ENCODE measurements at regions not wholly inside any gene's neighbourhood (a gene's known extent, or its start where the extent isn't known, plus 50 kb on each side); places are given as distances from the start of the nearest gene placed in this dataset.
A peak's percentile ranks its signal among the peaks of the same experiment; 100 is the strongest.

DNA sequence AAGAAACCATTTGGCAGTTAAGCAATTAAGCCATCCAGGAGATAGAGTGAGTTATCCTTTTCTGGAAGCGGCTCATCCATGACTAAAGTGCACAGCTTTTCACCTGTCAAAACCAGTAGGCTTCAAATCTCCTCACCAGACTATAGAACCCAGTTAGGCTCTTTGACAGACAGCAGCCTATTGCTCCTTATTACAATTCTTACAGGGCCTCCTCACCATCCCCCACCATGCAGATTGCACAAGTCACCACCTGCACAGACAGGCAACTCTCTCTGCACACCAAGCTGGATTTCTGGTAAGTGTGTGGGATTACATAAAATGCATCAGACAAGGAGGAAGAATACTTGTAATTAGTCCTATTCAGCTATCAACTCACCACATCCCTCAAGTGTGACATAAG lies 301.6 kb downstream of the SNX13 start:
- Histone ChIP-seq H3F3A (ENCODE audit: insufficient read depth) (no peaks in the 10 kb centered on the region), H4K20me1 (ENCODE audit: low read depth, low read length) (no peaks in the 10 kb centered on the region), H3K9me3 (ENCODE audit: insufficient read depth, low read length) (no peaks in the 10 kb centered on the region), H3K4me2 (ENCODE audit: low read depth, low read length, poor library complexity, severe bottlenecking) (no peak overlapping the region), H3K4me3 (ENCODE audit: insufficient read depth, low read length, poor library complexity, severe bottlenecking) (no peak overlapping the region), H2AFZ (ENCODE audit: low read depth, low read length, severe bottlenecking) (no peak overlapping the region), H3K9ac (ENCODE audit: low read length) (no peak overlapping the region), H3K27ac (ENCODE audit: low read depth, low read length) (no peak overlapping the region), H3K36me3 (ENCODE audit: low read length) (no peaks in the 10 kb centered on the region), H3K79me2 (ENCODE audit: insufficient read depth, low read length) (no peaks in the 10 kb centered on the region), H3K27me3 (ENCODE audit: low read length) (no peaks in the 10 kb centered on the region), H3K9me2 (replicated peaks; ENCODE audit: insufficient read depth, low read length) (no peaks in the 10 kb centered on the region)
- TF ChIP-seq, protein P1, sequence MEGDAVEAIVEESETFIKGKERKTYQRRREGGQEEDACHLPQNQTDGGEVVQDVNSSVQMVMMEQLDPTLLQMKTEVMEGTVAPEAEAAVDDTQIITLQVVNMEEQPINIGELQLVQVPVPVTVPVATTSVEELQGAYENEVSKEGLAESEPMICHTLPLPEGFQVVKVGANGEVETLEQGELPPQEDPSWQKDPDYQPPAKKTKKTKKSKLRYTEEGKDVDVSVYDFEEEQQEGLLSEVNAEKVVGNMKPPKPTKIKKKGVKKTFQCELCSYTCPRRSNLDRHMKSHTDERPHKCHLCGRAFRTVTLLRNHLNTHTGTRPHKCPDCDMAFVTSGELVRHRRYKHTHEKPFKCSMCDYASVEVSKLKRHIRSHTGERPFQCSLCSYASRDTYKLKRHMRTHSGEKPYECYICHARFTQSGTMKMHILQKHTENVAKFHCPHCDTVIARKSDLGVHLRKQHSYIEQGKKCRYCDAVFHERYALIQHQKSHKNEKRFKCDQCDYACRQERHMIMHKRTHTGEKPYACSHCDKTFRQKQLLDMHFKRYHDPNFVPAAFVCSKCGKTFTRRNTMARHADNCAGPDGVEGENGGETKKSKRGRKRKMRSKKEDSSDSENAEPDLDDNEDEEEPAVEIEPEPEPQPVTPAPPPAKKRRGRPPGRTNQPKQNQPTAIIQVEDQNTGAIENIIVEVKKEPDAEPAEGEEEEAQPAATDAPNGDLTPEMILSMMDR (IDR thresholded peaks at IDR 0.05; ENCODE audit: insufficient read depth, low read length, poor library complexity, severe bottlenecking) = no peak
- TF ChIP-seq EZH2phosphoT487 (conservative IDR thresholded peaks at IDR 0.05; ENCODE audit: low read length) = no peak

DNA sequence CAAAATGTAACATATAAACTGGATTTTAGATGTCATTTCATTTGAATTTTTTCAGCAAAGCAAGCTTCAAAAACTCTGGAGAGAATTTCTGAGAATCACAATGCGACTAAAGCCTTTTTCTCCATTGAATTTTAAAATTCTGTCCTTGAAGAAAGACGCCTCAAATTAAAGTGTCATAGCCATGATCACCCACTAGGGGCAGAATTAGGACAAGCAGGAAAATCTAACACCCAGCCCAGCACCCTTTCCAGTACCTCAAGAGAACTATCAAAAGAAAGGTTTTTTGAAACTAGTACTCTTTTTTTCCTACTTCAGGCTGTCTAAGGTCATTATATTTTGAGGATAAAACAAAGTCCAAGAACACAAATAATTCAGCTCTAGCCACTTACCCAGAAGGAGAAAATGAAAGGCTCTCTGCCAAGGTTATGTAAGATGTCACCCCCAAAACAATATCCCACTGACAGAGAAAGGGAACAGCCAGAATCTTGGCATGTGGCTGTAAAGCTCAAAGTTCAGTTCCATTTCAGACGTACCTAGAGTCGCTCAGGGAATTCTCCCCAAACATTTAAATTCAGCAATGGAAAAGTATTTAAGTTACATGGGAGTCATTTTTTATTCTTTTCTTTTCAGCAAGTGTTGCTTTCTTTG lies 299.4 kb downstream of the SNX13 start:
- no peaks in the 10 kb centered on the region for H3K27me3 ChIP-seq (ENCODE audit: low read length)
- no peak overlapping the region for H3K9ac ChIP-seq (ENCODE audit: low read length)
- no peak overlapping the region for H3K27ac ChIP-seq (ENCODE audit: low read depth, low read length)

DNA sequence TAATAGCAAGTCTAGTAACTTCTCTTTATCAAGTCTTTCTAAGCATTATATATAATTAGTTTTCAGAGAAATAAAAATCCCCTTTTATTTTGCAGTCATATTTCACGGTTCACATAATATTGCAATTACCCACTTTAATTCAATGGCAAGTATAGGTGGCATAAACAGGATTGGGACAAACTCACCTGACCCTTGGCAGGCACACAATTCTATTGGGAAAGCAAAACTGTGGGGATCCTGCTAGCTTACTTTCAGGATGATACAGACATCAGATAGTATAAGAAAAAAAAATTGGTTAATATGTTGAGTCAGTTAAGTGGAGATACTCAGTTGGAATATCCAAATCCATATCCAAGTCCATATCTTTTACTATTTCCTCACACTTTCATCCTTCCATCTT lies 294.8 kb downstream of the SNX13 start:
- Histone ChIP-seq H2AFZ (ENCODE audit: low read depth, low read length, severe bottlenecking) (no peak overlapping the region), H3K36me3 (ENCODE audit: low read length) (no peaks in the 10 kb centered on the region), H3K4me2 (ENCODE audit: low read depth, low read length, poor library complexity, severe bottlenecking) (no peak overlapping the region), H3K4me3 (ENCODE audit: insufficient read depth, low read length, poor library complexity, severe bottlenecking) (no peak overlapping the region), H3K9ac (ENCODE audit: low read length) (no peak overlapping the region), H3K9me2 (replicated peaks; ENCODE audit: insufficient read depth, low read length) (no peaks in the 10 kb centered on the region), H3K27me3 (ENCODE audit: low read length) (no peaks in the 10 kb centered on the region), H3K9me3 (ENCODE audit: insufficient read depth, low read length) (no peaks in the 10 kb centered on the region), H3F3A (ENCODE audit: insufficient read depth) (no peaks in the 10 kb centered on the region), H3K79me2 (ENCODE audit: insufficient read depth, low read length) (no peaks in the 10 kb centered on the region), H3K27ac (ENCODE audit: low read depth, low read length) (no peak overlapping the region), H4K20me1 (ENCODE audit: low read depth, low read length) (no peaks in the 10 kb centered on the region)
- TF ChIP-seq, protein P1 (IDR thresholded peaks at IDR 0.05; ENCODE audit: insufficient read depth, low read length, poor library complexity, severe bottlenecking) = no peak
- no peak for TF ChIP-seq EZH2phosphoT487 (conservative IDR thresholded peaks at IDR 0.05; ENCODE audit: low read length)

More for the DNA sequence above, 299.4 kb downstream of the SNX13 start:
- Histone ChIP-seq H3K36me3 (ENCODE audit: low read length) (no peaks in the 10 kb centered on the region), H3K9me2 (replicated peaks; ENCODE audit: insufficient read depth, low read length) (no peaks in the 10 kb centered on the region), H3K9me3 (ENCODE audit: insufficient read depth, low read length) (no peaks in the 10 kb centered on the region), H2AFZ (ENCODE audit: low read depth, low read length, severe bottlenecking) (no peak overlapping the region), H3K4me3 (ENCODE audit: insufficient read depth, low read length, poor library complexity, severe bottlenecking) (no peak overlapping the region), H3K4me2 (ENCODE audit: low read depth, low read length, poor library complexity, severe bottlenecking) (no peak overlapping the region), H4K20me1 (ENCODE audit: low read depth, low read length) (no peaks in the 10 kb centered on the region), H3F3A (ENCODE audit: insufficient read depth) (no peaks in the 10 kb centered on the region), H3K79me2 (ENCODE audit: insufficient read depth, low read length) (no peaks in the 10 kb centered on the region)
- TF ChIP-seq EZH2phosphoT487 (conservative IDR thresholded peaks at IDR 0.05; ENCODE audit: low read length) = no peak
- TF ChIP-seq, protein P1 (IDR thresholded peaks at IDR 0.05; ENCODE audit: insufficient read depth, low read length, poor library complexity, severe bottlenecking) = peak; percentile 81
